GM23248 (cell line): ENCODE measurements at regions not wholly inside any gene's neighbourhood (a gene's known extent, or its start where the extent isn't known, plus 50 kb on each side); places are given as distances from the start of the nearest gene placed in this dataset.

Experiments
- EZH2 ChIP-seq: fragments of 200-600 bp; sonication (generic); IDR thresholded peaks from 2 replicates; pipeline ENCODE4 v1.6.1; 2018; ENCODE audit warnings: antibody characterized with exemption, mild to moderate bottlenecking; ENCODE audit not compliant: insufficient read depth, poor library complexity, severe bottlenecking
- EZH2phosphoT487 ChIP-seq: fragments of 200-600 bp; sonication (generic); IDR thresholded peaks from 2 replicates; pipeline ENCODE4 v1.6.1; 2018; ENCODE audit warnings: antibody characterized with exemption, moderate library complexity, mild to moderate bottlenecking, low read depth; ENCODE audit not compliant: insufficient read depth

DNA sequence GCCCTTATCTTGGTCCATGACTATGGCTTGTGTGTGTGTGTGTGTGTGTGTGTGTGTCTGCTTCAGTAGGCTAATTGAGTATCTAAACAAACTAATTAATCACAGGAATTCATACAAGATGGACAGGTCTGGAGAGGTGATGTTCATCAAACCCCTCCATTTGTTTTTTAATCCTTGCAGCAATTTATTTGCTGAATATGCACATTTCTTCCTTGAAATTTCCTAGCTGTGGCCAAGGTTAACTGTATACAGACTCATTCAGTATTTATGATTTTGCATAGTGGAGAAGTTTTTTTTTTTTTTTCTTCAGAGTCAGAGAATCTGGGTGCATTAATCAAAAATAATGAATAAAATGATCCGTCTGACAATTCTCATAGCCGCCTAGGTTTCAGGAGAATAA, 74.7 kb upstream of the TSHZ3 start:
- TF ChIP-seq EZH2 (no peak), EZH2phosphoT487 (no peak)
